Liver (tissue), 3 donors: ENCODE measurements at regions not wholly inside any gene's neighbourhood (a gene's known extent, or its start where the extent isn't known, plus 50 kb on each side); places are given as distances from the start of the nearest gene placed in this dataset.

ENCODE experiments used
- GABPA ChIP-seq, 2 donors: IDR thresholded peaks in 1 of 2; conservative IDR thresholded peaks in 1 of 2; 2 replicates each; pipeline ENCODE4 v1.6.1; 2016; ENCODE audit warnings: antibody characterized with exemption in 2 of 2, mild to moderate bottlenecking in 1 of 2, moderate library complexity in 1 of 2
- JUND ChIP-seq, 2 donors: IDR thresholded peaks; 2 replicates each; pipeline ENCODE4 v1.6.1; 2016; ENCODE audit warnings: antibody characterized with exemption in 2 of 2
- NR2F2 ChIP-seq: IDR thresholded peaks from 2 replicates; pipeline ENCODE4 v1.6.1; 2016; ENCODE audit warnings: antibody characterized with exemption
- TF ChIP-seq, protein P1 (sequence below): fragments of 150-350 bp; IDR thresholded peaks from 2 replicates; pipeline ENCODE4 v1.5.1; 2017; ENCODE audit warnings: improper control_type of control experiment, low read depth, low read length; ENCODE audit not compliant: missing input control
- donor health status: healthy.
- donor health status: healthy.

GRCh38 chr18:70385474-70385873, 96.6 kb downstream of the SOCS6 start:
- TF ChIP-seq GABPA (IDR thresholded peaks at IDR 0.05 in 1 of 2, conservative IDR thresholded peaks at IDR 0.05 in 1 of 2) (no peak), JUND (IDR thresholded peaks at IDR 0.05) (no peak), NR2F2 (no peak)
- TF ChIP-seq, protein P1, sequence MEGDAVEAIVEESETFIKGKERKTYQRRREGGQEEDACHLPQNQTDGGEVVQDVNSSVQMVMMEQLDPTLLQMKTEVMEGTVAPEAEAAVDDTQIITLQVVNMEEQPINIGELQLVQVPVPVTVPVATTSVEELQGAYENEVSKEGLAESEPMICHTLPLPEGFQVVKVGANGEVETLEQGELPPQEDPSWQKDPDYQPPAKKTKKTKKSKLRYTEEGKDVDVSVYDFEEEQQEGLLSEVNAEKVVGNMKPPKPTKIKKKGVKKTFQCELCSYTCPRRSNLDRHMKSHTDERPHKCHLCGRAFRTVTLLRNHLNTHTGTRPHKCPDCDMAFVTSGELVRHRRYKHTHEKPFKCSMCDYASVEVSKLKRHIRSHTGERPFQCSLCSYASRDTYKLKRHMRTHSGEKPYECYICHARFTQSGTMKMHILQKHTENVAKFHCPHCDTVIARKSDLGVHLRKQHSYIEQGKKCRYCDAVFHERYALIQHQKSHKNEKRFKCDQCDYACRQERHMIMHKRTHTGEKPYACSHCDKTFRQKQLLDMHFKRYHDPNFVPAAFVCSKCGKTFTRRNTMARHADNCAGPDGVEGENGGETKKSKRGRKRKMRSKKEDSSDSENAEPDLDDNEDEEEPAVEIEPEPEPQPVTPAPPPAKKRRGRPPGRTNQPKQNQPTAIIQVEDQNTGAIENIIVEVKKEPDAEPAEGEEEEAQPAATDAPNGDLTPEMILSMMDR = no peak
